IMR-90 (cell line): ENCODE measurements at regions not wholly inside any gene's neighbourhood (a gene's known extent, or its start where the extent isn't known, plus 50 kb on each side); places are given as distances from the start of the nearest gene placed in this dataset.

ENCODE experiments used
- ATAC-seq: fragments of 200-7000 bp; cut with Tn5 transposase; 2 replicates; pipeline ENCODE4 v1.9.1; 2020; ENCODE audit warnings: low read depth, mild to moderate bottlenecking, moderate library complexity
- BruUV-seq: library from RNA; stranded (reverse); fragments of 400-500 nt; replicated peaks from 2 replicates; lab custom pipeline; 2021; lab: Mats Ljungman, UMichigan
- CTCF ChIA-PET: fragments of 300-600 bp; formaldehyde crosslinking; extraction: SDS; loops from one replicate; lab custom pipeline; 2021; ENCODE audit warnings: antibody characterized with exemption; lab: Yijun Ruan, JAX
- POLR2A ChIA-PET: fragments of 300-600 bp; sonication (Branson Sonifier 250); formaldehyde crosslinking; loops from one replicate; lab custom pipeline; 2022; ENCODE audit warnings: antibody characterized with exemption; ENCODE audit not compliant: unreplicated experiment; lab: Charles Lee
- DNase-seq: peaks from one replicate; pipeline ENCODE4 v3.0.0; 2013
- H2AFZ ChIP-seq: replicated peaks from 2 replicates; pipeline ENCODE3; 2013; ENCODE audit warnings: low read length, mild to moderate bottlenecking; ENCODE audit not compliant: poor library complexity
- H2AK5ac ChIP-seq: 2 replicates; pipeline ENCODE4 v1.6.1; 2013; ENCODE audit warnings: low read depth, low read length, inconsistent platforms
- H2AK9ac ChIP-seq: replicated peaks from 2 replicates; pipeline ENCODE3; 2013; ENCODE audit warnings: mild to moderate bottlenecking, low read depth, low read length, moderate library complexity; ENCODE audit not compliant: poor library complexity
- H2BK120ac ChIP-seq: 2 replicates; pipeline ENCODE4 v1.6.1; 2013; ENCODE audit warnings: low read depth, low read length, inconsistent platforms
- H2BK15ac ChIP-seq: 3 replicates; pipeline ENCODE4 v1.6.1; 2013; ENCODE audit warnings: low read depth, low read length, inconsistent platforms
- H2BK20ac ChIP-seq: 2 replicates; pipeline ENCODE4 v1.6.1; 2013; ENCODE audit warnings: low read depth, mild to moderate bottlenecking, inconsistent platforms, low read length, moderate library complexity
- H2BK5ac ChIP-seq: 2 replicates; pipeline ENCODE4 v1.6.1; 2013; ENCODE audit warnings: mild to moderate bottlenecking, low read depth, low read length, inconsistent platforms; ENCODE audit not compliant: poor library complexity, severe bottlenecking
- H3K14ac ChIP-seq: replicated peaks from 2 replicates; pipeline ENCODE4 v1.6.1; 2013; ENCODE audit warnings: low read depth, low read length, inconsistent platforms
- H3K18ac ChIP-seq: 2 replicates; pipeline ENCODE4 v1.6.1; 2013; ENCODE audit warnings: low read depth, low read length, control low read depth
- H3K23ac ChIP-seq: 2 replicates; pipeline ENCODE4 v1.6.1; 2013; ENCODE audit warnings: low read depth, low read length, inconsistent platforms
- H3K27ac ChIP-seq: 2 replicates; pipeline ENCODE4 v1.5.1; 2013; ENCODE audit warnings: mild to moderate bottlenecking, control low read depth, low read length; ENCODE audit not compliant: insufficient read depth
- H3K27me3 ChIP-seq: 2 replicates; pipeline ENCODE4 v1.6.1; 2013; ENCODE audit warnings: low read length; ENCODE audit not compliant: control insufficient read depth, insufficient read depth
- H3K36me3 ChIP-seq: 2 replicates; pipeline ENCODE4 v1.6.1; 2013; ENCODE audit warnings: low read length, mixed read lengths; ENCODE audit not compliant: control insufficient read depth, insufficient read depth
- H3K4ac ChIP-seq: 2 replicates; pipeline ENCODE4 v1.6.1; 2013; ENCODE audit warnings: low read depth, low read length, inconsistent platforms
- H3K4me1 ChIP-seq: 2 replicates; pipeline ENCODE4 v1.6.1; 2013; ENCODE audit warnings: low read length, mixed read lengths; ENCODE audit not compliant: control insufficient read depth, insufficient read depth
- H3K4me2 ChIP-seq: 2 replicates; pipeline ENCODE4 v1.6.1; 2013; ENCODE audit warnings: low read depth, mild to moderate bottlenecking, control low read depth, low read length, moderate library complexity
- H3K4me3 ChIP-seq: 2 replicates; pipeline ENCODE4 v1.5.1; 2013; ENCODE audit warnings: low read depth, mild to moderate bottlenecking, control low read depth, low read length, moderate library complexity; ENCODE audit not compliant: insufficient read depth
- H3K56ac ChIP-seq: 2 replicates; pipeline ENCODE4 v1.6.1; 2013; ENCODE audit warnings: low read length, inconsistent platforms; ENCODE audit not compliant: insufficient read depth; ENCODE audit errors: extremely low read depth
- H3K79me1 ChIP-seq, 2 experiments: 2 replicates each; pipeline ENCODE4 v1.6.1; 2013; ENCODE audit warnings: low read length in 2 of 2, inconsistent platforms in 1 of 2, low read depth in 1 of 2
- H3K9ac ChIP-seq: 2 replicates; pipeline ENCODE4 v1.6.1; 2013; ENCODE audit warnings: low read depth, low read length, control low read depth
- H3K9me1 ChIP-seq: 2 replicates; pipeline ENCODE4 v1.6.1; 2013; ENCODE audit warnings: low read length, inconsistent platforms; ENCODE audit not compliant: insufficient read depth
- H3K9me3 ChIP-seq: 2 replicates; pipeline ENCODE4 v1.6.1; 2013; ENCODE audit warnings: low read length; ENCODE audit not compliant: control insufficient read depth, insufficient read depth
- H4K20me1 ChIP-seq: 2 replicates; pipeline ENCODE4 v1.6.1; 2013; ENCODE audit warnings: low read length, inconsistent platforms; ENCODE audit not compliant: insufficient read depth
- H4K5ac ChIP-seq: 2 replicates; pipeline ENCODE4 v1.6.1; 2013; ENCODE audit warnings: mild to moderate bottlenecking, low read depth, low read length, control low read depth
- H4K8ac ChIP-seq, 2 experiments: 2 replicates each; pipeline ENCODE4 v1.6.1; 2013; ENCODE audit warnings: low read depth in 2 of 2, low read length in 2 of 2, control low read depth in 1 of 2, inconsistent platforms in 1 of 2
- H4K91ac ChIP-seq: 2 replicates; pipeline ENCODE4 v1.6.1; 2013; ENCODE audit warnings: low read depth, low read length, inconsistent platforms; ENCODE audit not compliant: insufficient read depth
- BHLHE40 ChIP-seq: fragments of 150-350 bp; IDR thresholded peaks from 2 replicates; pipeline ENCODE4 v1.6.1; 2016; ENCODE audit warnings: mild to moderate bottlenecking, low read depth, low read length
- CHD1 ChIP-seq: IDR thresholded peaks from 2 replicates; pipeline ENCODE4 v1.6.1; 2012; ENCODE audit warnings: low read depth, low read length, improper control_type of control experiment
- CTCF ChIP-seq: conservative IDR thresholded peaks from 2 replicates; pipeline ENCODE4 v1.5.1; 2012; ENCODE audit warnings: mild to moderate bottlenecking, low read depth, low read length, improper control_type of control experiment
- MXI1 ChIP-seq: IDR thresholded peaks from 2 replicates; pipeline ENCODE4 v1.6.1; 2012; ENCODE audit warnings: low read depth, mild to moderate bottlenecking, low read length, moderate library complexity, borderline replicate concordance
- NFE2L2 ChIP-seq: fragments of 150-350 bp; IDR thresholded peaks from 2 replicates; pipeline ENCODE4 v1.6.1; 2016; ENCODE audit warnings: low read depth, mild to moderate bottlenecking, low read length
- USF2 ChIP-seq: fragments of 150-350 bp; IDR thresholded peaks from 2 replicates; pipeline ENCODE4 v1.6.1; 2017; ENCODE audit warnings: mild to moderate bottlenecking, antibody characterized with exemption, low read length, low read depth
- WGBS, 2 experiments: methylation state at CpG; one replicate each; pipeline versions ENCODE4 v1.1.5 to v1.1.7; 2013; ENCODE audit warnings: missing lambda C conversion rate in 2 of 2; ENCODE audit not compliant: insufficient read length in 1 of 2; ENCODE audit errors: extremely low coverage in 2 of 2; 5-methylcytosine and 5-hydroxymethylcytosine counted together
- dilution Hi-C: fragments of 300-500 bp; cut with HindIII; formaldehyde crosslinking; loops from one replicate; pipeline ENCODE4 v1.14.3; 2018; ENCODE audit warnings: low sequenced_read_pairs; ENCODE audit not compliant: unreplicated experiment
- in situ Hi-C: fragments of 300-500 bp; cut with MboI; formaldehyde crosslinking; loops from 3 replicates; pipeline ENCODE4 v1.14.3; 2019; ENCODE audit warnings: low sequenced_read_pairs, inconsistent platforms, mixed read lengths
- intact Hi-C: fragments of 100-400 bp; cut with micrococcal nuclease; formaldehyde crosslinking; loops from 2 replicates; pipeline ENCODE4 v1.10.0; 2022

GRCh38 chr1:209256766-209257350, 326.7 kb upstream of the CAMK1G start:
- Histone ChIP-seq H4K20me1 (no peaks in the 10 kb centered on the region), H3K9me1 (no peaks in the 10 kb centered on the region), H4K91ac (no peak overlapping the region), H3K18ac (no peak overlapping the region), H3K27me3 (no peaks in the 10 kb centered on the region), H3K23ac (no peak overlapping the region), H3K9me3 (no peaks in the 10 kb centered on the region), H4K8ac (no peak overlapping the region), H3K4me3 (no peak overlapping the region), H2AK5ac (no peak overlapping the region), H3K36me3 (no peaks in the 10 kb centered on the region), H2AFZ (no peak overlapping the region), H3K27ac (no peak overlapping the region), H3K4ac (no peak overlapping the region), H3K9ac (no peak overlapping the region), H3K56ac (no peak overlapping the region), H2BK5ac (no peak overlapping the region), H3K14ac (no peak overlapping the region), H3K4me1 (no peaks in the 10 kb centered on the region), H2BK20ac (no peak overlapping the region), H2BK120ac (no peak overlapping the region), H3K79me1 (no peaks in the 10 kb centered on the region), H2AK9ac (no peak overlapping the region), H2BK15ac (no peak overlapping the region), H4K5ac (no peak overlapping the region), H3K4me2 (no peak overlapping the region)
- no TSS peak for BruUV-seq
- ChIA-PET POLR2A (no interaction called here), CTCF (no interaction called here)
- TF ChIP-seq BHLHE40 (no peak), USF2 (no peak), CTCF (no peak), NFE2L2 (no peak), CHD1 (no peak), MXI1 (no peak)
- in situ Hi-C loops (no loop called here), dilution Hi-C loops (no loop called here), intact Hi-C loops (no loop called here)
- WGBS, 2 experiments, result no CpG with 5 or more reads among the region's 14 CpGs
- no peak for ATAC-seq
- DNase-seq, result no peak
